ENCODE measurements at regions not wholly inside any gene's neighbourhood (a gene's known extent, or its start where the extent isn't known, plus 50 kb on each side); places are given as distances from the start of the nearest gene placed in this dataset.
"Not testable (repeated sequence)": the region's sequence is repeated elsewhere in the genome, so short reads cannot be mapped to it uniquely, and the experiment has no call there.

GRCh38 chr7:112592565-112593263, 111.9 kb downstream of the LSMEM1 start:
- not testable (repeated sequence) for DNase-seq (ENCODE audit: low read depth in 4 of 4, low spot score in 3 of 4)

GRCh38 chr7:112594397-112594796, 113.6 kb downstream of the LSMEM1 start:
- no peak for DNase-seq (ENCODE audit: low read depth in 4 of 4, low spot score in 3 of 4)

GRCh38 chr7:112596260-112596659, 115.5 kb downstream of the LSMEM1 start:
- no peak for DNase-seq (ENCODE audit: low read depth in 4 of 4, low spot score in 3 of 4)

- DNase-seq (ENCODE audit: low read depth in 4 of 4, low spot score in 3 of 4): no peak
Observed at GRCh38 chr7:112596981-112597380, 116.2 kb downstream of the LSMEM1 start.

GRCh38 chr7:112603673-112604072, 122.9 kb downstream of the LSMEM1 start:
- no peak for DNase-seq (ENCODE audit: low read depth in 4 of 4, low spot score in 3 of 4)

DNA sequence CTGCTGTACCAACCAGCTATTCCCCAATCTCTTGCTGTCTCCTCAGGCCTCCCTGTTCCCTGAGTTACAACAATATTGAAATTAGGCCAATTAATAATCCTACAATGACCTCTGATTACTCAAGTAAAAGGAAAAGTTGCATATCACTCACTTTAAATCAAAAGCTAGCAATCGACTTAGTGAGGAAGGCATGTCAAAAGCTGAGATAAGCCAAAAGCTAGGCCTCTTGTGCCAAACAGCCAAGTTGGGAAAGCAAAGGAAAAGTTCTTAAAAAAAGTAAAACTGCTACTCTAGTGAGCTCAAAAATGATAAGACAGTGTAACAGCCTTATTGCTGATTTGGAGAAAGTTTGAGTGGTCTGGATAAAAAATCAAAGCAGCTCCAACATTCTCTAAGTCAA, 129.8 kb downstream of the LSMEM1 start:
- no peak for DNase-seq (ENCODE audit: low read depth in 4 of 4, low spot score in 3 of 4)

- DNase-seq (ENCODE audit: low read depth in 4 of 4, low spot score in 3 of 4): no peak
Observed at GRCh38 chr7:112615701-112616100, 134.9 kb downstream of the LSMEM1 start.

- no peak for DNase-seq (ENCODE audit: low read depth in 4 of 4, low spot score in 3 of 4)
Observed at GRCh38 chr7:112616295-112616694, 135.5 kb downstream of the LSMEM1 start.

GRCh38 chr7:112619343-112619742, 138.6 kb downstream of the LSMEM1 start:
- DNase-seq (ENCODE audit: low read depth in 4 of 4, low spot score in 3 of 4): no peak

GRCh38 chr7:112622159-112622715, 141.4 kb downstream of the LSMEM1 start:
- no peak for DNase-seq (ENCODE audit: low read depth in 4 of 4, low spot score in 3 of 4)

DNA sequence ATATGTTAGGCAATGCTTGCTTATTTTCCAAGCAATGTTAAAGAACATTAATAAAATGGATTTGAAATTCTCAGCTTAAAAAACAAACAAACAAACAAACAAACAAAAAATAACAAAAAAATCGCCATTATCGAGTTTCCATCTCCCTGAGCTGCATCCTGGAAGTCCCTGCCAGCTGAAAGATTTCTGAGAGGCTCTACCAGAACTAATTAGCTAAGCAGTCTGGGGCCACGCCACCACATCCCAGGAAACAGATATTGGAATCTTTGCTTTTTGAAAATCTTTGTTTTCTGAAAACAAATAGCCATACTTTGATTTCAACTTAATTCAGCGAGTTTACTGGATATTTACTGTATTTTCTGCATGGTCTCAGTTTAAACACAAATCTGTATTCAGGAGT, 143.6 kb downstream of the LSMEM1 start:
- no peak for DNase-seq (ENCODE audit: low read depth in 4 of 4, low spot score in 3 of 4)

DNA sequence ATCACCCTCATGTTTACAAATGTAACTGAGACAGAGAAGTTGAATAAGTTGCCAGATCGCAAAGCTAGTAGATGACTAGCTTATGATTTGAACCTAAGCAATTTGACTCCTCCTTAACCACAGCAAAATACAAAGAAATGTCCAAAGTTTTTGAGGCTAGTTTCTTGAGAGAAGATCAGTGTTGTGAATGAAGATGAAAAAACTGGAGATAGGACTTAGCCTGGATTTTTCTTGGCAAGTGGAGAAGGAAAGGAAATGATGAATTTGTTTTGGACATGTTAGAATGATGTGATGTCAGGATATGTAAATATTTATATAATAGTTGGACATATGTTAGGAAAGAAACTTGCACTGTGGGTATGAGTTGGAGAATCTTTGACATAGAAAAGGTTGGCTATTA, 149.8 kb downstream of the LSMEM1 start:
- no peak for DNase-seq (ENCODE audit: low read depth in 4 of 4, low spot score in 3 of 4)

GRCh38 chr7:112634107-112634506, 153.3 kb downstream of the LSMEM1 start:
- no peak for DNase-seq (ENCODE audit: low read depth in 4 of 4, low spot score in 3 of 4)

- no peak for DNase-seq (ENCODE audit: low read depth in 4 of 4, low spot score in 3 of 4)
Observed at GRCh38 chr7:112635742-112636141, 154.5 kb downstream of the TMEM168 start.

GRCh38 chr7:112638675-112639400, 151.4 kb downstream of the TMEM168 start:
- no peak for DNase-seq (ENCODE audit: low read depth in 4 of 4, low spot score in 3 of 4)

GRCh38 chr7:112640685-112641084, 149.5 kb downstream of the TMEM168 start:
- no peak for DNase-seq (ENCODE audit: low read depth in 4 of 4, low spot score in 3 of 4)

DNA sequence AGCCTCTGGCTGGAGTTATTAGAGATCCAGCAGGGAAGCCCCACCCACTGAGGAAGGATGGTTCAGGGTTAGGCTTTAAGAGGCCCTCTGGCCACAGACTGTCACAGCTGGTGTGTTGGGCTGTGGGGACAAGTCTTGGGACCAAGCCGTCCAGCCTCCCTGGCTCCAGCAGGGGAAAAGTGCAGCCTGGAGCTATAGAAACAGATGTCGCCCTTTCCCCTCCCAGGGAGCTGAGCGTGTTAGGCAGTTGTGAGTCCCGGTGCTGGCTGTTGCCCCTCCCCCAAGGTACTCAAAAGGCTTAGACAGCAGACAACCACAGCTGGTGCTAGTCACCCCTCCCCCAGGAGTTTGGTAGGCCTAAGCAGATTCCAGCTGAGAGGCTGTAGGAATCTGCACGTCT, 143.4 kb downstream of the TMEM168 start:
- DNase-seq (ENCODE audit: low read depth in 4 of 4, low spot score in 3 of 4): no peak

DNA sequence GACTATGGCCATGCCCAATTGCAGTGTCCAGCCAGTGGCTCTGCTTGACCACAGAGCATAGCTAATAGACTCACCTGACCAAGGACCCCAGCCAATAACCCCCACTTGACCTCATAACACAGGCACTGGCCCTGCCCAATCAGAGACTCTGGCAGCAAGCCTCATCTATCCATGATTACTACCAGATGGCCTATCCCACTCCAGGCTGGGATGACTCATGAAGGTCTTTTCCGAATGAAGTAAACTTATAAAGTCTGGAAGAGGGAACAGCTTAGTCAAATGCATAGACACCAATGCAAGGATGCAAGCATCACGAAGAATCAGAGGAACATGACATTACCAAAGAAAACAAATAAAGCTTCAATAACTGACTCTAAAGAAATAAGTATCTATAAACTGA, 141.4 kb downstream of the TMEM168 start:
- DNase-seq (ENCODE audit: low read depth in 4 of 4, low spot score in 3 of 4): no peak

- DNase-seq (ENCODE audit: low read depth in 4 of 4, low spot score in 3 of 4): no peak
Observed at GRCh38 chr7:112649560-112649959, 140.6 kb downstream of the TMEM168 start.

DNA sequence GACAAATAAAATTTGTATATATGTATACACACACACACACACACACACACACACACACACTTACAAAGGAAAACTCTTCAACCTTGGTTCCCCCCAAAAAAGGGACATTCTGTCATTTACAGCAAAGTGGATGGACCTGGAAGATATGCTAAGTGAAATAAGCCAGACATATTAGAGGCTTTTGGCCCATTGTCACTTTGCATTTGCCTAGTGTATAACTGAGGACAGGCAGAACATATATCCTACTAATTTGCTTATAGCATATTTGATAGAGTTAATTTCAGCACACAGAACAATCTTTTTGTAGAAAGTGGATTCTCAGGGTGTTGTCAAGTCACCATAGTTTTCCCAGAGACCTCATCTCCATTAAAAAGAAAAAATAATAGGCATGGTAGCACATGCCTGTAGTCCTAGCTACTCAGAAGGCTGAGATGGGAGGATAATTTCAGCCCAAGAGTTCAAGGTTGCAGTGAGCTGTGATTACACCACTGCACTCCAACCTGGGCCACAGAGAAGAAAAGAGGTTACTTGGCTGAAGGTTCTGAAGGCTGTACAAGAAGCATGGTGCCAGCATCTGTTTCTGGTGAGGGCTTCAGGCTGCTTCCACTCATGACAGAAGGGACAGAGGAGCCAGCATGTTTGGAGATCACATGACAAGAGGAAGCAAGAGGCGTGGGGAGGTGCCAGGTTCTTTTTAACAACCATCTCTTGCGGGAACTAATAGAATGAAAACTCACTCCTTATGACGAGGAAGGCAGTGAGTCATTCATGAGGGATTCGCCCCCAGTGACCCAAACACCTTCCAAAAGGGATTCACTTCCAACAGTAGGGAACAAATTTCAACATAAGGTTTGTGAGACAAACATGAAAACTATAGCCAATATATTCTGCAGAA, 135.6 kb downstream of the TMEM168 start:
- DNase-seq (ENCODE audit: low read depth in 4 of 4, low spot score in 3 of 4): no peak

- peak in 1 of 4 donors; percentile 4 for DNase-seq (ENCODE audit: low read depth in 4 of 4, low spot score in 3 of 4)
Observed at GRCh38 chr7:112665709-112666108, 124.5 kb downstream of the TMEM168 start.

All from left renal pelvis (tissue), 4 donors.